Activated B cell treated with CpG ODN at 0.5 μM for 24 hours (primary cell): ENCODE measurements at regions not wholly inside any gene's neighbourhood (a gene's known extent, or its start where the extent isn't known, plus 50 kb on each side); places are given as distances from the start of the nearest gene placed in this dataset.

Experiments used
- ATAC-seq: fragments of 200-7000 bp; cut with Tn5 transposase; one replicate; pipeline ENCODE4 v1.10.0; 2021; ENCODE audit warnings: low read depth, mild to moderate bottlenecking, moderate library complexity
- CTCF ChIA-PET: fragments of 350-600 bp; sonication (Branson Sonifier 250); formaldehyde crosslinking; loops from one replicate; lab custom pipeline; 2021; ENCODE audit warnings: antibody characterized with exemption; lab: Charles Lee
- POLR2A ChIA-PET: fragments of 350-600 bp; sonication (Branson Sonifier 250); formaldehyde crosslinking; loops from one replicate; lab custom pipeline; 2021; ENCODE audit warnings: antibody characterized with exemption; lab: Charles Lee
- DNase-seq: peaks from one replicate; pipeline ENCODE4 v3.0.0; 2022
- H3K27ac Mint-ChIP-seq: one replicate; pipeline ENCODE4 v1.8.0; 2020; ENCODE audit warnings: mixed read lengths
- H3K27me3 Mint-ChIP-seq: one replicate; pipeline ENCODE4 v1.8.0; 2021; ENCODE audit warnings: mixed read lengths
- H3K36me3 Mint-ChIP-seq: one replicate; pipeline ENCODE4 v1.8.0; 2021; ENCODE audit warnings: low read depth, mixed read lengths
- H3K4me1 Mint-ChIP-seq: one replicate; pipeline ENCODE4 v1.8.0; 2021; ENCODE audit warnings: mixed read lengths
- H3K4me3 Mint-ChIP-seq: one replicate; pipeline ENCODE4 v1.8.0; 2020; ENCODE audit warnings: mild to moderate bottlenecking, mixed read lengths
- H3K9me3 Mint-ChIP-seq: one replicate; pipeline ENCODE4 v1.8.0; 2020; ENCODE audit warnings: mixed read lengths
- CTCF ChIP-seq: fragments of 200-600 bp; IDR thresholded peaks from one replicate; pipeline ENCODE4 v1.8.0; 2022; ENCODE audit warnings: antibody characterized with exemption, mild to moderate bottlenecking
- intact Hi-C: fragments of 100-400 bp; cut with micrococcal nuclease; formaldehyde crosslinking; loops from one replicate; pipeline ENCODE4 v1.15.1; 2024

DNA sequence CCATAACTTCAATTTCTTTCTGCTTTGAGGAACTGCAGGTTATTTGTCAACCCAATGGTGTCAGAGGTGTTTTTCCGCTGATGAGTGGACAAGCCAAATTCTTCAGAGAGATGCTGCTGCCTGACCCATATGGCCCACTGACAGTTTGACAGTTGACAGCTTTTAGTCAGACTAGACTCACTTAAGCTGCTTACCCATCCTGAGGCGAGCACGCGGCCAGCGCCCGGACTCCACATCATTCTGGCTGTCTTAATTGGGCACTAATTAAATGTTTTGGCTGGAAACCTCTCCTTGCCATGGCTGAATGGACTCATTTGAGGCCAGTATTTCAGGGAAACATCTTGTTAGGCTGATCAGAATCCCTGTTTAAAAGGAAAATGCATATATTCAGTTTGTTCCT lies 316.1 kb upstream of the FANCL start:
- ChIA-PET CTCF (no interaction called here), POLR2A (no interaction called here)
- Mint-ChIP-seq H3K4me3 (no peak overlapping the region), H3K9me3 (no peaks in the 10 kb centered on the region), H3K27ac (no peak overlapping the region), H3K27me3 (peaks cover 2% of the 10 kb centered on the region), H3K36me3 (no peaks in the 10 kb centered on the region), H3K4me1 (no peaks in the 10 kb centered on the region)
- no peak for DNase-seq
- ATAC-seq = no peak
- TF ChIP-seq CTCF = no peak
- intact Hi-C loops = no loop called here

- no peak for TF ChIP-seq CTCF
- Mint-ChIP-seq H3K27ac (no peak overlapping the region), H3K27me3 (peaks cover 2% of the 10 kb centered on the region), H3K4me3 (no peak overlapping the region), H3K4me1 (no peaks in the 10 kb centered on the region), H3K9me3 (no peaks in the 10 kb centered on the region), H3K36me3 (no peaks in the 10 kb centered on the region)
- intact Hi-C loops = loop anchor here (5.0 kb wide), 1 partner anchor 647 kb away; no protein-coding TSS in a partner anchor
- DNase-seq = no peak
- no peak for ATAC-seq
- ChIA-PET POLR2A (no interaction called here), CTCF (interaction anchor here (1.0 kb wide), 1 partner anchor 794 kb away, joined by 3 read pairs; no protein-coding TSS in a partner anchor)
Measured at GRCh38 chr2:58553937-58554336, 312.8 kb upstream of the FANCL start.

DNA sequence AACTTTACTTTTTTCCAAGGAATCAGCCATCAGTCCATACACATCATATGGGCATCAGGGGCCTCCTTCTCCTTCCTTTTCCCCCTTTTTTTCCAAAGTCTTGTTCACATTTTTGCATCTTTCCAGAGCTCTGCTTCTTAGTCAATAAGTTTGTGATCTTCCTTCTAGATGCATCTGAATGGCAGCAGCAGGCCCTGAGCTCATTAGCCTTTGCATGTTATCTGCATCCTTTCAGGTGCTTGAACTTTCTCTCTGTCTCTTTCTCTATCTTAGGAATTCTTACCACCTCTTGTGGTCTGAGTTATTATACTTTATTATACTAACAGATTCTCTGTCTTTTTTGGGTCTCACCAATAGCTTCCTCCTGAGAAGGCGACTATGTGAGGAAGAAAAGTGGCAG lies 312.4 kb upstream of the FANCL start:
- no peak for DNase-seq
- CTCF ChIA-PET = interaction anchor here (1.0 kb wide), 1 partner anchor 793 kb away, joined by 3 read pairs; no protein-coding TSS in a partner anchor
- no peak for ATAC-seq
- Mint-ChIP-seq H3K27me3 (peaks cover 2% of the 10 kb centered on the region), H3K4me3 (no peak overlapping the region), H3K9me3 (no peaks in the 10 kb centered on the region), H3K4me1 (no peaks in the 10 kb centered on the region), H3K27ac (no peak overlapping the region), H3K36me3 (no peaks in the 10 kb centered on the region)
- intact Hi-C loops = loop anchor here (5.0 kb wide), 1 partner anchor 646 kb away; no protein-coding TSS in a partner anchor
- TF ChIP-seq CTCF = no peak
- POLR2A ChIA-PET = no interaction called here

- ATAC-seq (no peak), DNase-seq (no peak)
- H3K36me3 Mint-ChIP-seq = no peaks in the 10 kb centered on the region
- H3K4me3 Mint-ChIP-seq = no peak overlapping the region
- H3K4me1 Mint-ChIP-seq = no peaks in the 10 kb centered on the region
- intact Hi-C loops = no loop called here
- no peak overlapping the region for H3K27ac Mint-ChIP-seq
- peaks cover 2% of the 10 kb centered on the region for H3K27me3 Mint-ChIP-seq
- ChIA-PET CTCF (no interaction called here), POLR2A (interaction anchor here (0.6 kb wide), 1 partner anchor 1444 kb away, joined by 4 read pairs; no protein-coding TSS in a partner anchor)
- TF ChIP-seq CTCF = no peak
- H3K9me3 Mint-ChIP-seq = no peaks in the 10 kb centered on the region
Measured at GRCh38 chr2:58545300-58546280, 304.5 kb upstream of the FANCL start.

DNA sequence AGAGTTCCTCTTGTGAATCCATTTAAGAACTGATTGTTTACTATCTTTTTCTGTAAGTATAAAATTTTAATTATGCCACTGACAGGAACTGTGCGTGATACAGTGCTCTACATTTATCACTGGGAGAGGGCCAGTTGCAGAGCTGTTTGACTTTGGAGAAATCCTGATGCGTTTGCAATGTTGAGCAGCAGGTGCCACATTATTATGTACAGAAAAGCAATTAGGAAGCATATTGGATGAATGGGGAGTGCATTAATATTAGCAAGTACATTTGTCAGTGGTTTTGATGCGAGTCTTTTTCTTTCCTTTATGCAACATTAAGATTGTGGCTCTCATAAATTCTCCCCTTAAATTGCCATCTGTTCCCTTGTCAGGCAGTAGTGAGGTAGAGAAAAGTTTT lies 302.3 kb upstream of the FANCL start:
- intact Hi-C loops = no loop called here
- no peaks in the 10 kb centered on the region for H3K4me1 Mint-ChIP-seq
- H3K27me3 Mint-ChIP-seq = peaks cover 5% of the 10 kb centered on the region
- ChIA-PET POLR2A (no interaction called here), CTCF (no interaction called here)
- no peak overlapping the region for H3K27ac Mint-ChIP-seq
- no peaks in the 10 kb centered on the region for H3K9me3 Mint-ChIP-seq
- DNase-seq (no peak), ATAC-seq (no peak)
- no peaks in the 10 kb centered on the region for H3K36me3 Mint-ChIP-seq
- TF ChIP-seq CTCF = no peak
- H3K4me3 Mint-ChIP-seq = no peak overlapping the region
